ENCODE measurements at regions not wholly inside any gene's neighbourhood (a gene's known extent, or its start where the extent isn't known, plus 50 kb on each side); places are given as distances from the start of the nearest gene placed in this dataset.

DNA sequence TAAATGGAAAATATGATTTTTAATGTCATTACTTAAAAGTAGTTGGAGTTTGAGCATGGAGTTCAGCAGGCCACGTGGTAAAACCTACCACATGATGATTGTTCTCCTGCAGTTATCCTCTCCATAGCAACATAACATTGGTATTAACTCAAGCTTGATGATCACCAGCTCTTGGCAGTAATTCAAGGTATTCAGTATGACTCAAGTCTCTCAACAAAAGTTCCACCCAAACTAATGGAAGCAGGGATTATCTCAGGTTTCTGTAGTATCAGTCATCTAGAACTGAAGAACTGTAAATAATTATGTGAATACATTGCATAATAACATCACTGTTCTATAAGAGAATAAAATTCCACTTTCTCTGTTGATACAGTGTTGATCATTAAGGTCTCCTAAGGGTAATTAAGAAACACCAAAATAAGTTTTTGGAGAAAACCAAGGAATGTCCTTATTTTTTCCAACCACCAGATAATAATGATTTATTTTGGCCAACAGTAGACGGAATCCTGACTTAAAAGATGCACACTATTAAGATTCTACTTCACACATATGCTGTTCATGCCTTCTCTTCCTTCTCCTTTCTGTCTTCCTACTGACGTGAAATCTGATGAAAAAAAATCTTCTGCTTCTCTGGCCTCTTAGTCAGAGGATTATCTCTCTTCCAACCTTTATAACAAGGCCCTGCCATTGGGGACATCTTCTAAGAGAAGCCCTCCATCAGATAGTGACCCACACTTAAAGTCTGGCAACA lies 1092.3 kb downstream of the EFNB2 start:
- no peak for DNase-seq (ENCODE audit: low spot score)

DNA sequence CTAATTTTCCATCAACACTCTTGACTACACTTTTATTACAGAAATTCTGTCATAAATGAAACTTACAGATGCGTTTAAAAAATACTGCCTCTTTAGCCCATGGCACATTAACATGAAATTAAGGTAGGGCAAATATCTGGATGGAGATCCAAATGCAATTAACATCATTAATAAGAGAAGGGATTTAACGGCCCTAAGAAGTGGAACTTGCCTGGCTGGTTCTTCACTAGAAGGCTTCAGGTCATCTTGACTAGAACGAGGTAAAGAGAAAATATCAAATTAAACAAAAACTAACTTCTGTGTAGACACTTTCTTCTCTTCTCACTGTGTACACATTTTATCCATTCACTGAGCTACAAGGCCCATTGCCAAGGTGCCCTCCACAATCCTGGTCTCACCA lies 1093.4 kb downstream of the EFNB2 start:
- no peak for DNase-seq (ENCODE audit: low spot score)

DNA sequence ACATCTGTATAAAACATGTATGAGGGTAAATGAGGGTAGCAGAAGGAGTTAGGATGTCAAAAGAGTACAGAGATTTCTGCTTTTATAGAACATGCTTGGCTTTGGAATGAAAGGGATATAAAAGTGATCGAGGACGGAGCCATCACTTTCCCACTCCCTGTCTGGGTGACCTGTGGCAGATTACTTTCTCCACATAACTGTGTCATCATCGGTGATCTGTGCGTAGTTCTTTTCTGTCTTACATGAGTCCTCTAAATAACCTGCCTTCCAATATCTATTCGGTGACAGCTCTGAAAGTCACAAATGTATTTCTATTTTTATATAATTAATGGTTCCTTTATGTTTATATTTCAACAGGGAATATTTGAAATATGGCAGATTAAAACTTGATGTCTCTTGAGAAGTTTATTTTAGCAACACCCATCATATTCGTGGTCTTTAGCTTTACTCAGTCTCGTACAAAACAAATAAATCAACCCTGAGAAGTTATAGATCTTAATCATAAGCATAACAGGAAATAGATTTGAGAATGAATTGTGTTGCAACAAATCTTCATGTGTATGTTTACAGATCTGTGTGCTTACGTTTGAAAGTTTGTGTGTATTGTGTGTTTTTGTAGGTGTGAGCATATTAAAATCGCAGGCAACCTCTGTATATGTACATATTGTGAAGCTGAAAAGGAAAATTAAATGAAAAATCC lies 1094.3 kb downstream of the EFNB2 start:
- no peak for DNase-seq (ENCODE audit: low spot score)

DNA sequence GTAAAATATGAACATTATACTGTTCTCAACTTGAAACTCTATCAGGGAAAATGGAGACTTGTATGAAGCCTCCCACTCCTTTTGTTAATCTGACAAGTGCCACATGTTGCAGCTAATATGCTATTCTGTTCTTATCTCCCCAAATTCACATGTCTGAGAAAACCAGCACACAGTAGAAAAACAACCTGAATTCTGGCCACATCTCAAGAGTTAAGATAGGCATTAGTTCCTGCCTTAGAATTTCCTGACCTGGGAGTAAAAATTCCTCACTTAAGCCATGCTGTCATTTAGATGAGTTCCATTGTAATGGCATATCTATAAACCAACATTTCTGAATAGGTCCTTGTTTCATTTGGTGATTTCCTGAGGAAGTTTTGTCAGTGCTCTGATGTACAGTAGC lies 1098.5 kb downstream of the EFNB2 start:
- DNase-seq (ENCODE audit: low spot score) = peak; percentile 5

DNA sequence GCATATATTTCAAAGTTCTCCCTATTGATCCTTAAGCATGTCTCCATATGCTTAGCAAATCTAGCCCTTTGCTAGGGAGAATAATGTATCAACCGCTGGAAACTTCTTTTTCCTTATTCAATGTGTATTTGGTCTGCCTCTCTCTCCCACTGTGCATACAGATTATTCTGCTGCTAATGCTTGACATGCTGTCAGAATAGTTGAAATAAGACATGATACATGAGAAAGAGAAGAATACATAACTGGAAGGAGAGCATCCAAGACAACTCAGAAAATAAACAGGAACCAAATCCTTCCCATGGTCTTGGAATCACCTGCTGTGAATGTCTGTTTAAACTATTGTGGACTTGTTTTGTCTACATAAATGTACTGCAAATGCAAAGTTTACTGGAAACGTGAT lies 1103.0 kb downstream of the EFNB2 start:
- no peak for DNase-seq (ENCODE audit: low spot score)

DNA sequence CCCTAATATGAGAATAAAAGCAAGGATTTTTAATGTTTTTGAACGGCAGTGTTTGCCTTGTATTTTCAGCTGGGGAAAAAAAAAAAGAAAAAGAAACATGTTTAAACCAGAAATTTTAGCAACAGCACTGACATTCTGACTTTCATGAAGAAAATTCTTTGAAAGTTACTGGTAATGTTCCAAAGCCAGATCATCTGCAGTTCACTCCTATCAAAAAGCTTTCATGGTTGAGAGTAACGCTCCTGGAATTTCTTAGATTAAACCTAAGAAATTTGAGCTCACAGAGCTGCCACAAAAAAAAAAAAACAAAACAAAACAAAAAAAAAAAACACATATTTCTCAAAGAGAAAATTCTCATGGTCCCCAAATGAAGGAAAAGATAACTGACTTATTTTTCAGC lies 1106.7 kb downstream of the EFNB2 start:
- DNase-seq (ENCODE audit: low spot score) = no peak

DNA sequence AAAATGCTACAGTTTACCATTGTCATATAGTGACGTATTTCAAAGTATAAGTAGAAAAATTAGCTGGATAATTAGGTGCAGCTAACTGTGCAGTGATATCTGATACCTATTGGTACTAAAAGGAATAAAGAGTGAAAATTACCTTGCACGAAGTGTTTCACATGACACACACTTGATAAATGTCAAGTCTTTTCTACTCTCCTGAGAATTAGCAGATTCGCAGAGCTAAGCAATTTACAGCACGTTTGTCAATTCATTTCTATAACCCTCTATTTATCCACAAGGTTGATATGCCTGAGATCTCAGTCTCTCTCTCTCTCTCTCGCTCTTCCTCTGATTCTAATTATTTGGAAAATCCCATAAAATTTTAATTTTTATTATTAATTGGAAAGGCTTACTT lies 1109.0 kb downstream of the EFNB2 start:
- DNase-seq (ENCODE audit: low spot score) = no peak

DNA sequence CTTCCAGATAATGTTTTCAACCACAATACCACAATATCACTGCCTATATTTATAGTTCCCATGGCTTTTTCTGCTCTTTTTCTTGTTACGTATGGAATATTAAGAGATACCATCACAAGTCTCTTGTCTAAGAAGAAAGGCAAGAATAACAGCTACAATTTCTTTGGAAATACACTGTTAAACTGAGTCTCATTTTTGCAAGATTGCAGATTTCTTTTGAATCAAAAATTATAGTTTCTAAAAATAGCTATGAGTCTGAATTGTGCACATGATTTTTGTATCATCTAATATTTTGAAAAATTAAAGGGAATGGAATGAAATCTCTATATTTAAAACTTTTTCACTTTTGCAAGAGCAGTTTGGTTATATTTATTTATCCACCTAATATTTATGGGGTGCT lies 1120.8 kb downstream of the EFNB2 start:
- no peak for DNase-seq (ENCODE audit: low spot score)

DNA sequence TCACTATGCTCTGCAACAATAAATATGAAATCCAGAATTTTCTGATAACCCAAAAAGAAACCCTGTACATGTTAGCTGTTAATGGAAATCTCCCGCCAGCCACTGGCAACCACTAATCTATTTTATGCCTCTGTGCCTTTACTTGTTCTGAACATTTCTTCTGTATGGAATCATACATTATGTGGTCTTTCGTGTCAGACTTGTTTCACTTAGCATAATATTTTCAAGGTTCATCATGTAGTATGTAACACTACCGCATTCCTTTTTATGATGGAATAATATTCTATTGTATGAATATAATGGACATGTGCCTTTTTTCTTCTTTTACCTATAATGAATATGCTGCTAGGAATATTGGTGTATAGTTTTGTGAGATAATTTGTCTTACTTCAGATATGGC lies 1123.3 kb downstream of the EFNB2 start:
- no peak for DNase-seq (ENCODE audit: low spot score)

DNA sequence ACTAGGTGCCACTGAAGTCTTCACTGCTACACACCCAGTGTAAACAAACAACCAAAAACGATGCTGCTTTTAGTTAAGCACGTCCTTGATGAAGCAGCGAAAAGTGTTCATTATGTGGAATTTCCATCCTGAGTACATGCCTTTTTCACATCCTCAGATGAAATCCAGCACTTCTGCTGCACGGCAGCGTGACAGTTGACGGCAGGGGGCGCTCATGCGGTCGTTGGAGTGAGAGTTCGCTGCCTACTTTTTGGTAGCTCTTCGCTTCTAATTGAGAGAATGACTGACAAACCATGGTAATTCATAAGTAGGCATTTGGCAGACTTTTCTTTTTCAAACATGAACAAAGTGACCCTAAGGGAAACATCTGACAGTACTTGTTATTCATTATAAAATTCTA lies 1124.9 kb downstream of the EFNB2 start:
- no peak for DNase-seq (ENCODE audit: low spot score)

DNA sequence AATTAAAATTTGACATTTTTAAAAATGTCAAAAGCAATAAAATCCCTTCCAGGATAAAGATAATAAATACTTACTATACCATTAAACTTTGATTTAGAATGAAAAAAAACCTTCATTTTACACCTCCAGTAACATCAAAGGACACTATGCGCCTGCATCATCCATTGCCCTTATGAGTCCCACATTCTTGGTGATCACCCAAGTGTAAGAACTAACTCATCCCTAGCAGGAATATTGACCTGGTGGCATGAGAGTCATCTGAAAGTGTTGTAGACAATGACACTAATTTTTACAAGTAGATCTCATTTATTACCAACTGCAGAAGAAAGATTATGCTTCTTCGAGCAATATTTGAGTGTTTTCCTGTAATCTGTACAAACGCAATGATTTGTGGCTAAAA lies 1128.9 kb downstream of the EFNB2 start:
- no peak for DNase-seq (ENCODE audit: low spot score)

DNA sequence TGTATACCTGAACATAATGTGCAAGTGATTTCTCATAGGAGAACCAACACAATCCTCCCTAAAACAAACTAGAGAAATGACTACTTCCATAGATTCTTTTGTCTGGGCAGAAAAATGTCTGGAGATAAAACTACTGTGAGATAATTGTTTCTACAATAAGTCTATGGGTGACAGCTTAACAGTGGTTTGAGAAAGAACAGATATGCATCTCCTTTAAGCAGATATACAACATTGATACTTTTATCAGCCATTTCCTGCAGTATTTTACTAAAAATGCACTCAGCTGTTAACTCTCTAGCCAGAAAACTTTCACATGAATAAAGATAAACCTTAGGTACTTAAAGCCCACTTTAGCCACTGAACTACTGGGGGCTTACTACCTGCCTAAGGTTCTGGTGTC lies 1132.4 kb downstream of the EFNB2 start:
- DNase-seq (ENCODE audit: low spot score) = no peak

DNA sequence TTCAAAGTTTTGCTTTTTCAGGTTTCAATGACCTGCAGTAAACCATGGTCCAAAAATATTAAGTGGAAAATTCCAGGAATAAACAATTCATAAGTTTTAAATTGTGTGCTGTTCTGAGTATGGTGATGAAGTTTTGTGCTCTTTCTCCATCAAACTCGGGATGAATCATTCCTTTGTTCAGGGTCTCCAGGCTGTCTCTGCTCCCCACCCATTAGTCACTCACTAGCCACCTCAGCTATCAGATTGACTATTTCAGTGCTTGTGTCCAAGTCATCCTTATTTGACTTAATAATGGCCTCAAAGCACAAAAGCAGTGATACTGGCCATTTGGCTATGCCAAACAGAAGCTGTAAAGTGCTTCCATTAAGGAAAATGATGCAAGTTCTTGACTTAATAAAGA lies 1140.4 kb downstream of the EFNB2 start:
- DNase-seq (ENCODE audit: low spot score) = no peak

DNA sequence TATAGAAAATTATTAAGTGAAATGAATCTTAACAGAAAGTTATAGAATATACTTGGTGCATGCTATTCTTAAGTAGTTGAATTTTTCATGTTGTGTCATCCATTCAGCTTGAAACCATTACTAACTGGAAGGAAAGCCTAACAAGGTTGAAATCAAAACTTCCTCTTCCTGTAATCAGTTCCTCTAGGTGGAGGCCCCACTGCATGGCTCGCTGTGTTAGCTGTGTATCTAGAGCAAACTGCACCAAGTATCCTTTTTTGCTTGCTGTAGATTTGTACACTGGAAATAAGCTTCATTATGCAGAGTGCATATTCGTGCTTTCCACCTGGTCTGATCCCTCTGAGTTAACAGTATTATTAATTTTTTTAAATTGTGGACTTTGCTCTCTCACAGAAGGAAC lies 1146.1 kb downstream of the EFNB2 start:
- no peak for DNase-seq (ENCODE audit: low spot score)

DNA sequence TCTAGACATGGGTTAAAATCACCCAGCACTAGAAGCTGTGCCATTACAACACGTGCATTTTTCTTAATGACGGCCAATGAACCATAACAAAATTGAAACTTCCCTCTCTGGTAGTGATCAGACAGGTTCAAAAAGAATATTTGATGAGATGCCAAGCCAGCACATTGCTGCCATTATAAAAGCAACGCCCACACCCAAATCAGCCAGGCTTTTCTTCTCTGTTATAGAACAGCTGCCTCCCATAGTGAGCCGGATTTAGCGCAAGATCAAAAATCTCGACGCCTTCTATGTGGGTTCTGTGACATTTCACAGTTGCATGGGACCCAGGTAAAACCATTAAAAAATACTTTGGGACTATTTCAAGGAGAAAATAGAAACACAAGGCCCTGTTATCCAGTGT lies 1158.0 kb downstream of the EFNB2 start:
- no peak for DNase-seq (ENCODE audit: low spot score)

DNA sequence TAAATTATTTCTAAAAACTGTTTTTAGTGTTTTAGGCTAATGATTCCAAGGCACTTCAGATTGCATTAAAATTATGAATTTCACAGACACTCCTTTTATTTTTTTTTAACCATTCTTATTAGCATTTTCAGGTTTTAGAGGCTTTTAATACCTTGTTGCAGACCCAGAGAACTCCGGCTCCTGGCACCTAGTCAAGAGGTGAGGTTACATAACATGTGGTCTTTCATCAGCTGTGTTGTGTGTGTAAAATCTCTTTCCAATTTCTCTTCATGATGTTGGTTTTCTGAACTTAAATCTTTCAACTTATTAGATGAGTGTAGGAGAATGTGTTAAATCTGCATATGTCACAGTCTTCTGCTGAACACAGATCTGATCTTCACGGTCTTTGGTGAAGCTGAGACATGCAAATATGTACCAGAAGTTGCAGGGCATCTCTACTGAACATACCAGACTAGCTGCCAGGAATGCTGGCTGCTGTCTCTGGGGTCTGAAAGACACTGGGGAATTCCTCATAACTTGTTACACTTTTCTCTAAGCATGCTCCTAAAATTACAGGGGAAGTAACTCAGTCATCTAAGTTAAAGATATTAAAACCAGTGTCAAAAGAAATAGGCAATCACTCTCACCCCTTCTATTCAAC lies 1165.3 kb downstream of the EFNB2 start:
- no peak for DNase-seq (ENCODE audit: low spot score)

DNA sequence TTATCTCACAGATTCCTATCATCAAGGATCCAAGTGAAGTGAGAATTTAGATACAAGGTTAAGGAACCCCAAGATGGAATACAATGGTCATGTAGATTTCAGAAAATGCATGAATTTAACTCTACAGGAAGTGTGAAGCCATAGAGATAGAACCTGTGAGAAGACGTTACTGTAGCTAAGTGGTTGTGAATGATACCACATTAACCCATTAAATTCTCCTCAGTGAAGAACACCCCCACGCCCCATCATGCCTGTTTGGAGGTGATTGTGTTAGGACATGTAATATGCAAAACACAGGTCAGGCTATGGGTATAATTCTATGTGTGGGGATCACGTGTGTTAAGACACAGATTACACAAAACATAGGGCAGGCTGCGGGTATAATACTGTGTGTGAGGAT lies 1166.7 kb downstream of the EFNB2 start:
- DNase-seq (ENCODE audit: low spot score) = no peak

DNA sequence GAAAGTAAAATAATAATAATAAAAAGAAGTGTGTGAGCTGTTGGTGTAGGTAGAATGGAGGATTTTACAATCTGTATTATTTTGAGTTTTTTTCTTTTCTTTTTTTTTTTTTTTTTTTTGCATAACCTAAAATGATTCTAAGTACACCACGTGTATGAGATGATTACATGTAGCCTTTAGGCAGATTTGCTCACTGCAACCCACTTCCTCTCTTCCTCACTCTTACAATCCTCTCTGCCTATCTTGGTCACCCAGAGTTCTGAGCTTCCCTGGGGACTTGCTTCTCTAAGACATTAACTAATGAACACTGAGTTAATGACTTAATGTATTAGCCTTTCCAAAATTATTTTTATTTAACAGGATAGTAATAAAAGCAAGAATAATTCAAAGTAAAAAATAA lies 1169.6 kb downstream of the EFNB2 start:
- no peak for DNase-seq (ENCODE audit: low spot score)

DNA sequence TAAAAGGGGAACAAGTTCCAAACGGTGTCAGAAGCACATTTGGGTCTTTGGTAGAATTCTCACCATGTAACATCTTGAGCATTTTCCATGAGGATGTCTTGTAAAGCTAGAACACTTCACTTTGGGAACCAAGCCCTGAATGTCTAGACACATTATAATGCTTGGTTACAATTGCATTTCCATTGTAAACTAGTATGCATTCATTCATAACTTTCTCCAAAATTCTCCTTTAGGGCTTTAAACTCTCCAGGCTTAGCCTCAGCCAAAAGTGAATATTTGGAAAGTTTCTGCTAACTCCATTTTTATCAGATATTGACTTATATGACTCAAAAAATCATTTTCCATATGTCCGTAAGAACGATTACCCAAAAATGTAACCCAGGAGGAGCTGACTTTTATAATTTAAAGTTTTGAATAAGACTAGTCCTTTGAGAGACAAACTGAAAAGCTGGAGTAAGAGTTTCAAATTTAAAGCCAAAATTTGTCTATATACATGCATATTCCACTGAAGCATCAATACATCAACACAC lies 1170.4 kb downstream of the EFNB2 start:
- no peak for DNase-seq (ENCODE audit: low spot score)

DNA sequence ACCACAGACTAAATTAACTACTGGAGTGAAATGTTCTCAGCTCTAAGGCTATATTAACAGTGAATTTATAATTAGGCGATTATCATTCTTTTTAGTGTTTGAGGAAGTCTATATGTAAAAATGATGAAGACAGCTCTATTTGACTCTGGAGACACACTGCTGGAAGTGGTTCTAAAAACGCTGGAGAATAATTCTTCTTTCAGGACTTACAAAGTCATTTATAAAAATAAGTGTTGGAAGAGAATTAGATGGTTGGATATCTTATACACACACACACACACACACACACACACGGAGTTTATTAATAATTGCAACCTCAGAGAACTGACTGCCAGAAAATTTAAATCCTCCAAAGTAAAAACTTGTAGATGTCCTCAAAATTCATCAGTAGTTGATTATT lies 1171.3 kb downstream of the EFNB2 start:
- DNase-seq (ENCODE audit: low spot score) = no peak

DNA sequence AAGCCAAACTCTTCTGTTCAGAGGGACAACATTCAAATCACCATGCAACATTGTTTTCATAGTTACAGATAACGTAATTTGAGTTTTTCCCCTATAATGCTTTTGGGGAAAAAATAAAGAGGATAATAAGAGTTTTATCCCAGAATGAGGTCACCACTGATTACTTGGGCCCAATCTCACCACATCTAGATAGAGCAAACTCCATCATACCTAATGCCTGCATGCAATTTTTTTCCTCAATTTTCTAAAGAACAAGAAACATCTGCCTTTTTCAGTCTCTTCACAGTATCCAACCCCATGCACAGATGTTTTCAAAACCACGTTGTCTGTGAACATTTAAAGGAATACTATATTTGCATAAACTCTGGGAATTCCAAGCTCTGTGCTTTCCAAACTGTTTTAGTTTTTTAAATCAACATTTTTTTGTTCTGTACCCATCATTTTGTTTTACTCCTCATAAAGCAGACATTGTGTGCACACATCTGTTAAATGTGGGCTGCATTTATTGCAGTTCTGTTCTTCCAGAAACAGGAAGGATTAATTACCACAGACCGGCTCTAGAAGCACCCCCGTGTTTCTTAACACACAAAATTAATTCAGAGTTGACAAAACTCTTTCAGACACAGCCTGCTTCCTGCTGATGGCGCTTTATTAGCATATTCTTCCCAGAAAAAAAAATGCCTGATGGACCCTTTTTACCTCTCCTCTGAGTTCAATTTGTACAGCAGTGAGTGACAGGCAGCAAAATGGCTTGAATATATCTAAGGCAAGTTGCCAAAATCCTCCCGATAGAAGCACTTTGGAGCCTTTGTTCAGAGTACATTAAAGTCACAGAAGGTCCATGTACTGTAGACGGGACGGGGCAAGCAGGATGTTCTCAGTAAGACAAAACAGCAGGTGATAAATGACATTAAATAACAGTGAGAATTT lies 1171.9 kb downstream of the EFNB2 start:
- DNase-seq (ENCODE audit: low spot score) = no peak

DNA sequence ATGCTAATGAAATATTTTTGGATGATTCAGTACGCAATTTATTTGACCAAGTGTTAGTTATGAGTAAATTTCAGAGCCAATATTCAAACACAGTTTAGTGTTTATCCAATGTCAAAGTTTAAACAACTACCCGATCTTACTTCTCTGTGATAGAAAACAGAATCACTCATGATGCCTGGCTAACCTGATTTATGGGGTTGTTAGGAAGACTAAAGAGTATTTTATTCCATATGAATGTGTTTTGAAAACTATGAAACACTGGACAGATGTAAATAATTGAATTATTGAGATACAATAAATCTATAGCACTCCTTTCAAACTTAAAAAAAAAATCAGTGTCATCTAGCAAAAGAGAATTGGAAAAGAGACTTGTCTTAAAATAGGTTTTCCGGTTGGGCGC lies 1181.8 kb downstream of the EFNB2 start:
- no peak for DNase-seq (ENCODE audit: low spot score)

All from hematopoietic multipotent progenitor cell treated with erythropoietin and hydrocortisone succinate and interleukin-3 and kit ligand, for 17 days (in vitro differentiated cells).